ENCODE measurements at regions not wholly inside any gene's neighbourhood (a gene's known extent, or its start where the extent isn't known, plus 50 kb on each side); places are given as distances from the start of the nearest gene placed in this dataset.

DNA sequence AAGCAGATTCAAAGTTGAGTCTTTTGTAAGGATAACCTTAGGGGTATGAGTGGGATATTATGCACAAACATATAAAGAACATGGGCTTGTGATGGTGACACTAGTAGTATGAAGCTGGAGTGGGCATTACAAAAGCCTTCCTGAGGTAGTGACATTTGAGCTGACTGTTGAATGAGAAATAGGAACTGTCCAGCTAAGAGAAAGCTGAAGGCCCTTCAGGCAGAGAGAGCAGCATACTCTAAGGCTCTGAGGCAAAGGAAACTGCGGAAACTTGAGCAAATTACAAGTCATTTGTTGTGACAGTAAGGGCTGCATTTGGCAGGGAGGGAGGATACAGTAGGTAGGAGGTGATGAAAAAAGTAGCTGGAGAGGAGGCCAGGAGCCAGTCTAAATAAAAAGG, 190.7 kb upstream of the CD96 start:
- peak; percentile 25 for DNase-seq (ENCODE audit: low spot score)

- DNase-seq (ENCODE audit: low spot score) = peak; percentile 23
Observed at GRCh38 chr3:111352585-111352984, 189.4 kb upstream of the CD96 start.

DNA sequence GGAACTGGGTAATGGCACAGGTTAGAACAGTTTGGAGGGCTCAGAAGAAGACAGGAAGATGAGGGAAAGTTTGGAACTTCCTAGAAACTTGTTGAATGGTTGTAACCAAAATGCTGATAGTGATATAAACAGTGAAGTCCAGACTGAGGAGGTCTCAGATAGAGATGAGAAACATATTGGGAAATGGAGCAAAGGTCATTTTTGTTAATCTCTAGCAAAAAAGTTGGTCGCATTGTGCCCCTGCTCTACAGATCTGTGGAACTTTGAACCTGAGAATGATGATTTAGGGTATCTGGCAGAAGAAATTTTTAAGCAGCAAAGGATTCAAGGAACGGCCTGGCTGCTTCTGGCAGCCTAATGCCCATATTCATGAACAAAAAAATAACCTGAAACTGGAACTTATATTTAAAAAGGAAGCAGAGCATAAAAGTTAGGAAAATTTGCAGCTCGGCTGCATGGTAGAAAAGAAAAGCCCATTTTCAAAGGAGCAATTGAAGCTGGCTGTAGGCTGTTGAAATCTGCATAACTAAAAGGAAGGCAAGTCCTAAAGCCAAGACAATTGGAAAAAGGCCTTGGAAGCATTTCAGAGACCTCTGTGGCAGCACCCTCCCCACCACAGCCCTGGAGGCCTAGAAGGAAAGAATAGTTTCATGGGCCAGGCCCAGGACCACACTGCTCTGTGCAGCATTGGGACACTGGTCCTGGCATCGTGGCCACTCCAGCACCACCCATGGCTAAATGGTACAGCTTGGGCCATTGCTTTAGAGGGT, 182.6 kb upstream of the CD96 start:
- no peak for DNase-seq (ENCODE audit: low spot score)

DNA sequence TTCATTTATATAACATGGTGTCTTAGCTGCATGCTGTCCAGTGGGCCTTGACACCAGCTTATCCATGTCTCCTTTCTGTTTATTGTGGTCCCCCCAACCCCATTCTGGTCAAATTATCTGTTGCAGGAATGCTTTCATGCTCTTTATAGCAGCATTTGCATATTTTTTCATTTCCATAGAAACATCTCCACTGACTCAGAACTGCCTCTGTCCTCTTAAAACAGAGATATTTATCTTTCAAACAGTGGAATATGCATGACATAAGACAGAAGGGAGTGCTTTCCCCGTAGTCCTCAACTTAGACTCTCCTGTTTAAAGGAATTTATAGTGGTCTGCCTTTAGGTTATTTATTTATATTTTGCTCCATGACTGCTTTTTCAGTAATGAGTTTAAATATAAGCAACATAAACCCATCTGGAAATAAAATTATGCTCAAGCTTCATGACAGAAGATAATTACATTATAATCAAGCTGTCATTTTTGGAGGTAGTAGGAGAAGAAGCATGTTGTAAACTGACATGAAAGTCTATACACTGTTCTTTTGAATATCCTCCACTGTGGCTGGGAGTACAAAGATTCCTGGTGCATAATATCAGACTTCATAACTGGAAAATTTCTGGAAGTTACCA, 179.5 kb upstream of the CD96 start:
- DNase-seq (ENCODE audit: low spot score) = peak; percentile 69

GRCh38 chr3:111366515-111366914, 175.5 kb upstream of the CD96 start:
- DNase-seq (ENCODE audit: low spot score) = peak; percentile 37

DNA sequence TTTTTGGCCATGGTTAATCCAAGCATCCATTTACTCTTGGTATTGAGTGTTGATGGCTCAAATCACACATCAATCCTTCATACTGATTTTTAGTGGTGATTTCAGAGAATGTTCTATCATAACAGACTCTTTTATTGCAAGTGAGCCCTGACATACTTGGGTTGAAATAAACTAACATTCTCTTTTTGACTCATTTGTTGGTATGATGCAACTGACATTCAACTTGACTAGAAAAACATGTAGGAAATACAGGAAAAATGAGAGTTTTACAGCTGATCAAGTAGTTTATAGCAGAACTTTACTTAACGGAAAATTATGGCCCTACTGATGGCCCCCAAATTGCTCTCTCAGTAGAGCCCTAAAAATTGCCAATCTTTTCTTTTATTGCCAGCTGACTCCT, 173.9 kb upstream of the CD96 start:
- no peak for DNase-seq (ENCODE audit: low spot score)

DNA sequence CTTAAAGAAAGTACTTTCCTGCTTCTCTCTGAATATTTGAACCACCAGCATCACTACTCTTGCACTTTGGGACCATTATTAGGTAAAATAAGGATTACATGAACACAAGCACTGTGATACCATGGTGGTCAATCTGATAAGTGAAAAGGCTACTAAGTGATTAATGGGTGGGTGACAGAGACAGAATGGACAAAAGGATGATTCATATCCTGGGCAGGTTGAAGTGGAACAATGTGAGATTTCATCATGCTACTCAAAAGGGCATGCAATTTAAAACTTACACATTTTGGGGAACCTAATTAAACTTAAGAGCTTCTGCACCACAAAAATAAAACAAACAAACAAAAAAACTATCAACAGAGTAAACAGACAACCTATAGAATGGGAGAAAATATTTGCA, 172.0 kb upstream of the CD96 start:
- DNase-seq (ENCODE audit: low spot score) = no peak

- DNase-seq (ENCODE audit: low spot score) = no peak
Observed at GRCh38 chr3:111373239-111373638, 168.8 kb upstream of the CD96 start.

GRCh38 chr3:111373861-111374260, 168.1 kb upstream of the CD96 start:
- DNase-seq (ENCODE audit: low spot score) = no peak

- DNase-seq (ENCODE audit: low spot score) = no peak
Observed at GRCh38 chr3:111385971-111386495, 156.0 kb upstream of the CD96 start.

DNA sequence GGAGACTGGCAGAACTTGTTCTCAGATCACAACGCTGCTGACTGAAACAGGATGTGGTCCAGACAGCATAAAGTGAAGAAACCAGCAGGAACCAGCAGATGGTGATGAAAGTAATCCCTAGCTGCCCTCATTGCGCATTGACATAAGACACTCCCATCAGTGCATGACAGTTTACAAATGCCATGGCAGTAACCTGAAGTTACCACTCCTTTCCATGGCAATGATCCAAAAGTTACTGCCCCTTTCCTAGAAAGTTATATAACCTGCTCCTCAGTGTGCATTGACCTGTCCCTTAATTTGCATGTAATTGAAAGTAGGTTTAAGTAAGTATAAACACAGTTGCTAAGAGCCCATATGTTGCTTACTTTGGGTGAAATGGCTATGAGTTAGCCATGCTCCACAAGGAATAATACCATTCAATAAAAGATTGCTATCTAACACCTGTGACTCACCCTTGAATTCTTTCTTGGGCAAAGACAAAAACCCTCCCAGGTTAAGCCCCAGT, 149.1 kb upstream of the CD96 start:
- DNase-seq (ENCODE audit: low spot score) = no peak

GRCh38 chr3:111412656-111413055, 129.3 kb upstream of the CD96 start:
- no peak for DNase-seq (ENCODE audit: low spot score)

DNA sequence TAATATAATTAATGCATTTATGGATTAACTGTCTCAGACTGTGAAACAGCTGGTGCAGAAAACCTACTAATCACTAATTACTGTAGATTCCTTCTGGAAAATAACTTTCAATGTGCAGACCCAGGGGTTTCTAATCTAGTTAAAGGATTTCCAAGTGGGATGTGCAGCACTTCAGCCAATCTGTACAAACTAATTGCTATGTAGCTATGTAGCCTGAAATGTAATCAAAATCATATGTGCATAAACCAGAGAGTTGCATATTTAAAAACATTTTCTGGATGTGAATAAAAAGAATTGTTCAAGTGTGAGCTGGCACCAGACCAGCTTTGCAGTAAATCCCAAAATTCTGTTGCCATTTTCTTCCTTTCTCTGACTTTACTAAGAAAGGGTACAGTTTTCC, 127.5 kb upstream of the CD96 start:
- DNase-seq (ENCODE audit: low spot score) = no peak

GRCh38 chr3:111415018-111415417, 127.0 kb upstream of the CD96 start:
- no peak for DNase-seq (ENCODE audit: low spot score)

GRCh38 chr3:111418391-111418790, 123.6 kb upstream of the CD96 start:
- no peak for DNase-seq (ENCODE audit: low spot score)

- DNase-seq (ENCODE audit: low spot score) = no peak
Observed at GRCh38 chr3:111428301-111428700, 113.7 kb upstream of the CD96 start.

- DNase-seq (ENCODE audit: low spot score) = no peak
Observed at GRCh38 chr3:111434941-111435622, 106.9 kb upstream of the CD96 start.

DNA sequence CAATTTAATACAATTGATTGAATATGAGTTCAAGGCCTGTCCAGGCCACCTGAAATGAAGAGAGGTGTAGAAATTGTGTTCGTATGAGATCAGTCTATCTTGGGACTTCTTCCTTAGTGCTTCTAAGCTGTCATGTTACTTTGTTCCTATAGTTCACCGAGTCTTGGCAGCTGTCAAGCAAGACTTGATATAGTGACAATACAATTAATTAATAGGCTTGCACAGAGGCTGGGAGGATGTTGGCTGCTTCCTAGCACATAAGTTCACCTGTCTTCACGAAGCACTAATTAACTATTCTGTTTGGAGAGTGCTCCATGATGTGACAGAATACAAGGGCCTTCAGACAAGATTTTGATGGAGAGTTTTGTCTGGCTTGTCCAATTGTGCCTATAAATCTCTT, 103.7 kb upstream of the CD96 start:
- no peak for DNase-seq (ENCODE audit: low spot score)

GRCh38 chr3:111454551-111454950, 87.4 kb upstream of the CD96 start:
- DNase-seq (ENCODE audit: low spot score) = no peak

DNA sequence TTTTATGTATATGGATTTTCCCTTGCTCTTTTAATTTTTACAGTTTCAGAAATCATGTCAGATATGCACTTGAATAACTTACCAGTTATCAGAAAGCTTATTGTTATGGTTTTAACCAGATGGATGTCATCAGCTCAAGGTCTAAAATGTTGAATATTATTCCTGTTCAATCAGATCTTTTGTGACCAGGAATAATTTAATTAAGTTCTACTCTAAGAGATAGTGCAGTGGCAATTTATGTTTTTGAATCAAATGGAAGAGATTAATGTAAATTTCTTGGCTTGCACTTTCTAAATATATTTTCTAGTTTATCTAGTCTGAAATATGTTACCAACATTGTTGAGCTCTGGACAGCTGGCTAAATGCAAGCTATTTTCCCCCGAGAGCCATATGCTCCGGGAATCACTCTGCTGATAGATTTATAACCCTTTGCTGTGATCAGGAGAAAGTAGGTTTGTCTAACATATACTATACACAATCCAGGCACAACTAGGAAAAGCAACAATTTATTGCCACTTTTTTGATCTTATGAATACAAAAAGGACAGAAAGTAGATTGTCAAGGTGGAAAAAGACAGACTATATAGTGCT, 76.8 kb upstream of the CD96 start:
- DNase-seq (ENCODE audit: low spot score) = peak; percentile 60

DNA sequence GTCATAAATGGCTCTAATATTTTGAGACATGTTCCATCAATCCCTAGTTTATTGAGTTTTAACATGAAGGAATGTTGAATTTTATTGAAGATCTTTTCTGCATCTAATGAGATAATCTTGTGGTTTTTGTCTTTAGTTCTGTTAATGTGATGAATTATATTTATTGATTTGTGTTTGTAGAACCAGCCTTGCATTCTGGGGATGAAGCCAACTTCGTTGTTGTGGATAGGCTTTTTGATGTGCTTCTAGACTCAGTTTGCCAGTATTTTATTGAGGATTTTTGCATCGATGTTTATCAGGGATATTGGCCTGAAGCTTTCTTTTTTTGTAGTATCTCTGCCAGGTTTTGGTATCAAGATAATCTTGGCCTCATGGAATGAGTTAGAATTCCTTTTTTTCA, 72.0 kb upstream of the CD96 start:
- DNase-seq (ENCODE audit: low spot score) = no peak

- no peak for DNase-seq (ENCODE audit: low spot score)
Observed at GRCh38 chr3:111471831-111472230, 70.2 kb upstream of the CD96 start.

Data from umbilical cord (tissue), 1 donor.